ENCODE measurements at regions not wholly inside any gene's neighbourhood (a gene's known extent, or its start where the extent isn't known, plus 50 kb on each side); places are given as distances from the start of the nearest gene placed in this dataset.

DNA sequence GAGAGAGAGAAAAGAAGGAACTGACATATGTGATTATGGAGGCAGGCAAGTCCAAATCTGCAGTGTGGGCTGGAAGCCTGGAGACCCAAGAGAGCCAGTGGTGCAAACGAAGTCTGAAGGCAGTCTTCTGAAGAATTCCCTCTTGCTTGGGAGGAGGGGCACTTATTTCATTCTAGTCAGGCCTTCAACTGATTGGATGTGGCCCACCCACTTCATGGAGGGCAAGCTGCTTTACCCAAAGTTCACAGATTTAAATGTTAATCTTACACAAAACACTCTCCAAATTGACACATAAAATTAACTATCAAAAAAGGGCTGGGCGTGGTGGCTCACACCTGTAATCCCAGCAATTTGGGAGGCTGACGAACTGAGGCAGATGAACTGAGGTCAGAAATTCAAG is 103.5 kb upstream of the RAB3GAP2 start:
- no peaks in the 10 kb centered on the region for H3K27me3 ChIP-seq (ENCODE audit: control insufficient read depth, insufficient read depth, low read length)
- no peaks in the 10 kb centered on the region for H3K9me3 ChIP-seq (ENCODE audit: control insufficient read depth, low read depth, low read length)
- no peaks in the 10 kb centered on the region for H3K36me3 ChIP-seq (ENCODE audit: control insufficient read depth, low read depth, low read length)
- peaks cover 5% of the 10 kb centered on the region for H3K4me1 ChIP-seq (ENCODE audit: control insufficient read depth, low read depth, low read length)
- no peak overlapping the region for H3K27ac ChIP-seq (ENCODE audit: low read length)
- H3K4me3 ChIP-seq (ENCODE audit: low read length), result no peak overlapping the region
- no peak overlapping the region for H3K9ac ChIP-seq (ENCODE audit: low read length)

DNA sequence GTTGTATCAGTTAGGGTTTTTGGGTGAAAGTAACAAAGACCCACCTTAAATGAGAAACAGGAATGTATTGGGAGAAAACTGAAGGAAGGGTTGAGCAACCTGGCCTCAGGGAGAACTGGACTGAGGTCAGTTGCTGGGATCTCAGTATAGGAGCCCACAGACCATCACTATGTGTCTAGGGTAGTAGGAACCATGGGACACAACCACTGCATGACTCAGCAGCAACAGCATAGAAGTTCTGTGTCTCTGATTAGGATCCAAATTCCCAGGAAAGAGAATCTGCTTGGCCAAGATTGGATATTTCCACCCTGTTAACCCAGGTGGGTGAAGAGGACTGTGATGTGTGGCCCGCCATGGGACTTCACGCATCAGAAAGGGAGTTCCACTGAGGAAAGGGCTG is 102.2 kb upstream of the RAB3GAP2 start:
- Histone ChIP-seq H3K9ac (ENCODE audit: low read length) (no peak overlapping the region), H3K9me3 (ENCODE audit: control insufficient read depth, low read depth, low read length) (no peaks in the 10 kb centered on the region), H3K27me3 (ENCODE audit: control insufficient read depth, insufficient read depth, low read length) (no peaks in the 10 kb centered on the region), H3K27ac (ENCODE audit: low read length) (no peak overlapping the region), H3K4me1 (ENCODE audit: control insufficient read depth, low read depth, low read length) (peaks cover 5% of the 10 kb centered on the region), H3K4me3 (ENCODE audit: low read length) (no peak overlapping the region), H3K36me3 (ENCODE audit: control insufficient read depth, low read depth, low read length) (no peaks in the 10 kb centered on the region)

DNA sequence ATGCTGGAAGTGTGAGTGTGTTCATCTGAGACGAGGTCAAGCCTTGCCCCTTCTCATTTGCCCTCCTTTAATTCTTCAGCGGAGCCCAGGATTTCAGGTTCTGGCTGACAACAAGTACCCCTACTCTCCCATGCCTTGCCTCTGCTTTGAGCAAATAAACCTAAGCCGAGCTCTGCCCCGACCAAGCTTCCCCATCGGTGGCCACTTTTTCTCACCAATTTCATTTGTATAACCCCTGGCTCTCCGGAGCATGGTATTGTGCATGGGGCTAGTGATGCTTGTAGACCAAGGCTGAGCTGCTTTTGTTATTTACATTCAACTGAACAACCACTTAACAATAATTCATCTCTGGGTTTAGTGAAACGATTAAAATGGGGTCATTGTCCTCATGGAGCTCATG is 100.2 kb upstream of the RAB3GAP2 start:
- Histone ChIP-seq H3K27me3 (ENCODE audit: control insufficient read depth, insufficient read depth, low read length) (no peaks in the 10 kb centered on the region), H3K4me3 (ENCODE audit: low read length) (no peak overlapping the region), H3K27ac (ENCODE audit: low read length) (no peak overlapping the region), H3K9me3 (ENCODE audit: control insufficient read depth, low read depth, low read length) (no peaks in the 10 kb centered on the region), H3K4me1 (ENCODE audit: control insufficient read depth, low read depth, low read length) (peaks cover 9% of the 10 kb centered on the region), H3K9ac (ENCODE audit: low read length) (no peak overlapping the region), H3K36me3 (ENCODE audit: control insufficient read depth, low read depth, low read length) (no peaks in the 10 kb centered on the region)

DNA sequence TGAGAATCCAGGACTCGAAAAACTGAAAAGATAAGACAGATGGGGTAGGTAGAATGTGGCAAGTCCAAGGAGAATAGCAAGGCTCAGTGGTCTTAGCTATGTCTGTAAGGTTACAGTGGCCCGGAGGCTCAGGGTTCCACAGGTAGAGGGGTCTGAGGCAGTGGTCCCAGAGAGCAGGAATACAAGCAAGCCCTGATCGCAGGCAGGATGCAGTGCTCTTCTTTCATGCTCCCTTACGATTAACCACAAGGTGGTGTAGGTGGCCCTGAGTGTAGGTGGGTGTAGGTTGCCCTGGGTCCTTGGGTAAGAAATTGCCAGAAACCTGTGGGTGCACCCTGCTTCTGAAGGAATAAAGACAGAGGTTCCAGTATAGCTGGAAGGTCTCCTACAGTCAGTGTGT is 99.1 kb upstream of the RAB3GAP2 start:
- no peaks in the 10 kb centered on the region for H3K36me3 ChIP-seq (ENCODE audit: control insufficient read depth, low read depth, low read length)
- no peak overlapping the region for H3K4me3 ChIP-seq (ENCODE audit: low read length)
- H3K27me3 ChIP-seq (ENCODE audit: control insufficient read depth, insufficient read depth, low read length), result no peaks in the 10 kb centered on the region
- no peak overlapping the region for H3K27ac ChIP-seq (ENCODE audit: low read length)
- H3K4me1 ChIP-seq (ENCODE audit: control insufficient read depth, low read depth, low read length), result peaks cover 9% of the 10 kb centered on the region
- H3K9me3 ChIP-seq (ENCODE audit: control insufficient read depth, low read depth, low read length), result no peaks in the 10 kb centered on the region
- H3K9ac ChIP-seq (ENCODE audit: low read length), result no peak overlapping the region

DNA sequence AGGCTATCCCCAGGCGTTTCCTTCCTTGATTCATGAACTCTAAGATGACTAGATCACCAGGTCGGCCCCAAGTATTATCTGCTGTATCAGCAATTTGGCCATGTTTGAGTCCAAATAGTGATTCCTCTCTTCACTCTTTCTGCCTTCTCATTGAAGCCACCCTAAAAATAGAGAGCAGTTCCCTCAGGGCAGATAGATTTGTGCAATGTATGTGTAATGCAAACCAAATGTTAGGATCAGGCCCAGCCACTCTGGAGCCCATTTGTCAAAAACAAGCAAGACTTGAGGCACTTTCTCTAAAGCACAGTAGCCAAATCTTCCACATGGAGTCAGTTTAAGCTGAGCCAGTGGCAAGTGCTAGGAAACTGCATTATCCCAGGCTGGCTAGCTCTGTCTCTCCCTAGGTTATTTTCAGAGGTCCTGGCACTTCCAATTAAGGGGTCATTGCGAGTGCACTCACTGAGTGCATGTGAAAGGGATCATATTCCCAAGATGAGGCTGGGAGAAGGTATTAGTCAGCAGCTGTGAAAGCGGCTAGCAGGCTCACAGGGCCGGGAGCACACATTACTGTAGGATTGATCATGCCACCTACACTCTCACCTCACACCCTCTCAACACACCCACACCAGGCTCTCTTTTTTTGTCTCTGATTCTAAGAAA is 97.9 kb upstream of the RAB3GAP2 start:
- Histone ChIP-seq H3K27me3 (ENCODE audit: control insufficient read depth, insufficient read depth, low read length) (no peaks in the 10 kb centered on the region), H3K9me3 (ENCODE audit: control insufficient read depth, low read depth, low read length) (no peaks in the 10 kb centered on the region), H3K4me1 (ENCODE audit: control insufficient read depth, low read depth, low read length) (peaks cover 9% of the 10 kb centered on the region), H3K9ac (ENCODE audit: low read length) (no peak overlapping the region), H3K27ac (ENCODE audit: low read length) (no peak overlapping the region), H3K36me3 (ENCODE audit: control insufficient read depth, low read depth, low read length) (no peaks in the 10 kb centered on the region), H3K4me3 (ENCODE audit: low read length) (no peak overlapping the region)

DNA sequence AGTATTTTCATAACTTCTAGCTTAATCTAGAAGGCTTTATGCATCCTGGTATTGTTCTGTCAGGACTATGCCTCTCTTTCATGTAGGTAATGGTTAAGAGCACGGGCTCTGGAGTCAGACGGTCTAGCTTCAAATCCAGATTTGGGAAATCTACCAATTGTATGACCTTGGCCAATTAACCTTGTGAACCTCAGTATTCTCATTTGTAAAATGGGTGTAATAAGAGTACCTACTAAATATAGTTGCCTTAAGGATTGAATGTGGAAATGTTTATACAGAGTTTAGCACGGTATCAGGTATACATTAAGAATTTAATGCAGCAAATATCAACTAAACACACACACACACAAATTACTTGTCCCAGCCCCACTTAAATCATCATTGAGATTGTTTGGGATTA is 97.3 kb upstream of the RAB3GAP2 start:
- no peaks in the 10 kb centered on the region for H3K9me3 ChIP-seq (ENCODE audit: control insufficient read depth, low read depth, low read length)
- H3K4me1 ChIP-seq (ENCODE audit: control insufficient read depth, low read depth, low read length), result peaks cover 9% of the 10 kb centered on the region
- H3K36me3 ChIP-seq (ENCODE audit: control insufficient read depth, low read depth, low read length), result no peaks in the 10 kb centered on the region
- H3K27ac ChIP-seq (ENCODE audit: low read length), result no peak overlapping the region
- H3K4me3 ChIP-seq (ENCODE audit: low read length), result no peak overlapping the region
- no peak overlapping the region for H3K9ac ChIP-seq (ENCODE audit: low read length)
- no peaks in the 10 kb centered on the region for H3K27me3 ChIP-seq (ENCODE audit: control insufficient read depth, insufficient read depth, low read length)

DNA sequence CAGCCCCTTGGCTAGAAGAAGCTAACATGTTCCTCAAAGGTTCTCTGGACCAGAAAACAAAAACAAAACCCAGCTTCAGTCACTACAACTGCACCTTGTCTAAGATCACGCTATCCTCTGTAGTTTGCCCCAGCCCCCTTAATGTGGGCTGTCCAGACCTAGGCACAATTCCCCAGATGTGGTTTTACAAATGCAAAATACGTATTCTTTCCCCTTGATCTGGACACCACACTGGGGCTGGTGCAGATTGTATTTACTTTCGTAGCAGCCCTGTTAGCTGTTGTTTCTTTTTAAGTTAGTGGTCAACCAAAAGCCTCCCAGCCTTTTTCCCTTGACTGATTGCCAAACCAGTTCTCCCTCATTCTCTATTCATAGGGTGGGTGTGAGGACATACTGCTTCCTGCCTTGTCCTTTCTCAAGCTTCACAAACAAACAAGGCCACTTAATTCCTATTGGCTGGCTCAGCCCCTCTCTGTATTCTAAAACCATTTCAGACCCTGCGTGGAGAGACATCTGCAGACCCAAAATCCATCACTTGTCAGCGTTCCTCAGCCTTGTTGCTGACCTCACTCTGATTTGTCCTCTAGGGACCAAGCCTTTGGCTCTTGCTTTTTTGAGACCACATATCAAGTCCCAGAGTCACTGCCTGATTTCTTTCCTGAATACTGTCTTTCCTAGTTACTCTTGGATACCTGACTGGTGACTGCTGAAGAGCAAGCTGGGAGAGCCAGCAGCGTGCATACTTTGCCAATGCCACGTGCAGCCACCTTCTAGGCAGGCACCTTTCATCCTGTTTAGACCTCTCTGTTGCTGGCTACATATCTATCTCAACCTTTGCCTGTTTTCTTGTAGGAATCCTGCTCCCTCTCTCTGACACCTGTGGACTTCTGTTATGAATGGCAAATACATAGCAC is 96.4 kb upstream of the RAB3GAP2 start:
- no peak overlapping the region for H3K9ac ChIP-seq (ENCODE audit: low read length)
- H3K27me3 ChIP-seq (ENCODE audit: control insufficient read depth, insufficient read depth, low read length), result no peaks in the 10 kb centered on the region
- H3K36me3 ChIP-seq (ENCODE audit: control insufficient read depth, low read depth, low read length), result no peaks in the 10 kb centered on the region
- no peaks in the 10 kb centered on the region for H3K9me3 ChIP-seq (ENCODE audit: control insufficient read depth, low read depth, low read length)
- H3K4me1 ChIP-seq (ENCODE audit: control insufficient read depth, low read depth, low read length), result peaks cover 10% of the 10 kb centered on the region
- H3K27ac ChIP-seq (ENCODE audit: low read length), result no peak overlapping the region
- no peak overlapping the region for H3K4me3 ChIP-seq (ENCODE audit: low read length)

DNA sequence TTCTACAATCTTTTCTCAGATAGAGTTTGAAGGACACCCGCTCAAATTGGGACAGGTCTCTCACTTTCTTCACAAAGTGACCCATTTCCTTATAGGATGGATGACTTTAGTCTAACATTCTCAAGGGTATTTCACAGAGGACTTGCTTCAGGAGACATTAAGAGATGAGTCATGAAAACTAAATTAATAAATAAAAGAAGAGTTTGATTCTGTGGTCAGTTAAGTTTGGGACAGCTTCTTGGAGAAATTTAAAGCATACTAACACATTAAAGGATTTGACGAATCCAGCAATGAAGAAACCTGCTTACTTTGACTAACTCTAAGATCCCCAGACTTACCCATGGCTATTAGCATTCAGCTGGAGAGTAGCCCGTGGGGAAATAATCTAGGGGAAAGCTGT is 95.6 kb upstream of the RAB3GAP2 start:
- Histone ChIP-seq H3K4me1 (ENCODE audit: control insufficient read depth, low read depth, low read length) (peaks cover 18% of the 10 kb centered on the region), H3K9me3 (ENCODE audit: control insufficient read depth, low read depth, low read length) (no peaks in the 10 kb centered on the region), H3K27me3 (ENCODE audit: control insufficient read depth, insufficient read depth, low read length) (no peaks in the 10 kb centered on the region), H3K4me3 (ENCODE audit: low read length) (no peak overlapping the region), H3K9ac (ENCODE audit: low read length) (no peak overlapping the region), H3K36me3 (ENCODE audit: control insufficient read depth, low read depth, low read length) (no peaks in the 10 kb centered on the region), H3K27ac (ENCODE audit: low read length) (no peak overlapping the region)

DNA sequence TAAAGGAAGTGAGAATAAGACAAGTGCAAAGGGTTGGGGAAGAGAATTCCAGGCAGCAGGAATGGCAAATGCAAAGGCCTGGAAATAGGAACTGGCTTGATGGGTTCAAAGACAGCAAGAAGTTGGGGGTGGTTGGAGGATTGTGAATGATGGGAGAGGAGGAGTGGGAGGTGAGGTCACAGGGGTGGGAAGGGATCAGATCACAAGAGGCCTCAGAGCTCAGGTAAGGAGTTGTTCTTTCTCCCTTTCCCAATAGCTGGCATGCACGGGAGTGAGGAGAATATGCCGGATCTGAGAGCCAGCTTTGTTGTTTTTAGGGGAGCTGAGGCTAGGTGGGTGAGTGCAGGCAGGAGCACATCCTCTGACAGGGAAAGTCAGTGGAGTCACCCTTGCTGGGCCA is 94.0 kb upstream of the RAB3GAP2 start:
- Histone ChIP-seq H3K27me3 (ENCODE audit: control insufficient read depth, insufficient read depth, low read length) (no peaks in the 10 kb centered on the region), H3K9ac (ENCODE audit: low read length) (no peak overlapping the region), H3K4me1 (ENCODE audit: control insufficient read depth, low read depth, low read length) (peaks cover 21% of the 10 kb centered on the region), H3K9me3 (ENCODE audit: control insufficient read depth, low read depth, low read length) (no peaks in the 10 kb centered on the region), H3K4me3 (ENCODE audit: low read length) (no peak overlapping the region), H3K36me3 (ENCODE audit: control insufficient read depth, low read depth, low read length) (no peaks in the 10 kb centered on the region), H3K27ac (ENCODE audit: low read length) (no peak overlapping the region)

DNA sequence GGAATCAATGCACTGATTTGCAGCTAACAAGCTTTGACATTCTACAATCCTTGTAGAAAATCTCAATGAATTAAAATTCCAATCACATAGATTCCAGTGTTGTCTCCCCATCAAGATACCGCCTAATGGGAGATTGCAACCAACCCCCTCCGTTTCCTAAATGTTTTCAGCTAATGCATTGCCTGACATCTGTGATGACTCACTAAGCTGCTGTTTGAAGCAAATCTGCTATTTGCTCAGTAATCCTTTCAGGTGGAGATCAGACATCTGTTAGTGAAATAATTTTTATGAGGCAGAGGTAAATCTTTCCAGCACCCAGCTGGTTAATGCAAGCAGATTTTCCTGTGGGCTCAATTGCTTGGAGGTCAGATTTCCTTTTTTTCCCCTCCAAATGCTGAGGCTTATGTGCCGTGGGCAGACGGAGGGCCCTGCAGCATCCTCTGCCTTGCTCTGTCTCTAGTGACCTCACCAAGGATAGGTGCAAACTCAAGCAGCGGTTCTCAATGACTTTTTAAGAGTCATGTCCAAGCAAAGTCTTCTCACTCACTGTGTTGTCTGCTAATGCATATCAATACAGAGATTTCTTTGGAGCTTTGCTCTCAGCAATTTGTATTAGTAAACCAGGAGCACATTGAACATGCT is 91.1 kb upstream of the RAB3GAP2 start:
- no peak overlapping the region for H3K27ac ChIP-seq (ENCODE audit: low read length)
- H3K4me1 ChIP-seq (ENCODE audit: control insufficient read depth, low read depth, low read length), result peaks cover 15% of the 10 kb centered on the region
- H3K4me3 ChIP-seq (ENCODE audit: low read length), result no peak overlapping the region
- H3K27me3 ChIP-seq (ENCODE audit: control insufficient read depth, insufficient read depth, low read length), result no peaks in the 10 kb centered on the region
- H3K9ac ChIP-seq (ENCODE audit: low read length), result no peak overlapping the region
- no peaks in the 10 kb centered on the region for H3K36me3 ChIP-seq (ENCODE audit: control insufficient read depth, low read depth, low read length)
- H3K9me3 ChIP-seq (ENCODE audit: control insufficient read depth, low read depth, low read length), result no peaks in the 10 kb centered on the region

DNA sequence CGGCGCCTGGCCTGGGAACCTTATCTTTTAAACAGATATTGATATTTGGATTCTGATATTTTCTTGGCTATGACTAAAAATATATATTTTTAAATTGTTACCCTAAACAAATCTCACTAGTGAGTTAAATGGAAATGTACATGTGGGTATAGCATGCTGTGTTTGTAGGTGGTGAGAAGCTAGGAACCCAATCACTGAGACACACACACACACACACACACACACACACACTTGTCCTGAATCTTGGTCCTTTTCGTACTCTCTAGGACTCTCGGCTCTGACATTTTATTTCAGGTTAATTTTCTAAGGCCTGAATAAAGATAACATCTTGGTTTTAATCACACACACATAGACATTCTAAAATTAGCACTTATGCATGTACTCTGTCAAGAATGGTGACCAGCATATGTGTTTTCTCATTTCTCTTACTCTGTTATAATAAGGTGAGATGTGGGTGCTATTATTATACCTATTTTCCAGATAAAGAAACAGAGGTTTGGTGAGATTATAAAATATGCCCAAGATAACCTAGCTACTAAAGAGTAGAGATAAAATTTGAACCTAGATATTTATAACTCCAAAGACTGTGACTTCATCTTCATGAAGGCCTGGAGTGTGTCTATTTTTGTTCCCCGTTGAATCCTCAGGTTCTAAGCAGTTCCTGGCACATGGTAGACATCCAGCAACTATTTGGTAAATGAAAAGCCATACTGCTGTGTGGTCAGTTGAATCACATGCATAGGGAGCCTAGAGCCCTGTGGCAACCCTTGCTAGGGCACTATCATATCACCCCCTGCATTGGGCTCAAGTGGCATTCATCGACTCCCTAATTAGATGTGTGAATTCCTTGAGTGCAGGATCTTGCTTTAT is 85.0 kb upstream of the RAB3GAP2 start:
- Histone ChIP-seq H3K27me3 (ENCODE audit: control insufficient read depth, insufficient read depth, low read length) (no peaks in the 10 kb centered on the region), H3K9me3 (ENCODE audit: control insufficient read depth, low read depth, low read length) (no peaks in the 10 kb centered on the region), H3K27ac (ENCODE audit: low read length) (no peak overlapping the region), H3K9ac (ENCODE audit: low read length) (no peak overlapping the region), H3K4me3 (ENCODE audit: low read length) (no peak overlapping the region), H3K36me3 (ENCODE audit: control insufficient read depth, low read depth, low read length) (no peaks in the 10 kb centered on the region), H3K4me1 (ENCODE audit: control insufficient read depth, low read depth, low read length) (peaks cover 3% of the 10 kb centered on the region)

Measured in iPS-18a (cell line).